ENCODE measurements at regions not wholly inside any gene's neighbourhood (a gene's known extent, or its start where the extent isn't known, plus 50 kb on each side); places are given as distances from the start of the nearest gene placed in this dataset.

GRCh38 chr6:125534430-125535263 lies 214.8 kb upstream of the HEY2 start:
- no peak for DNase-seq (ENCODE audit: low read depth in 4 of 4, low spot score in 3 of 4)

- no peak for DNase-seq (ENCODE audit: low read depth in 4 of 4, low spot score in 3 of 4)
Observed at GRCh38 chr6:125537090-125537489, 212.3 kb upstream of the HEY2 start.

- no peak for DNase-seq (ENCODE audit: low read depth in 4 of 4, low spot score in 3 of 4)
Observed at GRCh38 chr6:125539892-125540291, 209.5 kb upstream of the HEY2 start.

- DNase-seq (ENCODE audit: low read depth in 4 of 4, low spot score in 3 of 4) = no peak
Observed at GRCh38 chr6:125544819-125545218, 204.6 kb upstream of the HEY2 start.

GRCh38 chr6:125546841-125547251 lies 202.6 kb upstream of the HEY2 start:
- no peak for DNase-seq (ENCODE audit: low read depth in 4 of 4, low spot score in 3 of 4)

- DNase-seq (ENCODE audit: low read depth in 4 of 4, low spot score in 3 of 4) = peak in 1 of 4 donors; percentile 10
Observed at GRCh38 chr6:125547381-125547780, 202.1 kb upstream of the HEY2 start.

- DNase-seq (ENCODE audit: low read depth in 4 of 4, low spot score in 3 of 4) = no peak
Observed at GRCh38 chr6:125549202-125549884, 200.1 kb upstream of the HEY2 start.

- no peak for DNase-seq (ENCODE audit: low read depth in 4 of 4, low spot score in 3 of 4)
Observed at GRCh38 chr6:125550892-125551291, 198.5 kb upstream of the HEY2 start.

GRCh38 chr6:125552819-125553218 lies 196.6 kb upstream of the HEY2 start:
- no peak for DNase-seq (ENCODE audit: low read depth in 4 of 4, low spot score in 3 of 4)

GRCh38 chr6:125554456-125554855 lies 195.0 kb upstream of the HEY2 start:
- no peak for DNase-seq (ENCODE audit: low read depth in 4 of 4, low spot score in 3 of 4)

GRCh38 chr6:125558241-125558843 lies 191.1 kb upstream of the HEY2 start:
- DNase-seq (ENCODE audit: low read depth in 4 of 4, low spot score in 3 of 4) = no peak

GRCh38 chr6:125558907-125559306 lies 190.5 kb upstream of the HEY2 start:
- no peak for DNase-seq (ENCODE audit: low read depth in 4 of 4, low spot score in 3 of 4)

- no peak for DNase-seq (ENCODE audit: low read depth in 4 of 4, low spot score in 3 of 4)
Observed at GRCh38 chr6:125562156-125562555, 187.3 kb upstream of the HEY2 start.

- DNase-seq (ENCODE audit: low read depth in 4 of 4, low spot score in 3 of 4) = no peak
Observed at GRCh38 chr6:125564941-125565340, 184.5 kb upstream of the HEY2 start.

- no peak for DNase-seq (ENCODE audit: low read depth in 4 of 4, low spot score in 3 of 4)
Observed at GRCh38 chr6:125567407-125567806, 182.0 kb upstream of the HEY2 start.

- DNase-seq (ENCODE audit: low read depth in 4 of 4, low spot score in 3 of 4) = no peak
Observed at GRCh38 chr6:125568609-125569008, 180.8 kb upstream of the HEY2 start.

- DNase-seq (ENCODE audit: low read depth in 4 of 4, low spot score in 3 of 4) = no peak
Observed at GRCh38 chr6:125570526-125570925, 178.9 kb upstream of the HEY2 start.

- DNase-seq (ENCODE audit: low read depth in 4 of 4, low spot score in 3 of 4) = no peak
Observed at GRCh38 chr6:125571207-125571755, 178.2 kb upstream of the HEY2 start.

GRCh38 chr6:125574604-125575003 lies 174.8 kb upstream of the HEY2 start:
- DNase-seq (ENCODE audit: low read depth in 4 of 4, low spot score in 3 of 4) = no peak

- no peak for DNase-seq (ENCODE audit: low read depth in 4 of 4, low spot score in 3 of 4)
Observed at GRCh38 chr6:125577124-125577662, 172.2 kb upstream of the HEY2 start.

- DNase-seq (ENCODE audit: low read depth in 4 of 4, low spot score in 3 of 4) = no peak
Observed at GRCh38 chr6:125584468-125584939, 164.9 kb upstream of the HEY2 start.
